IPS DF 4.7 (cell line): ENCODE measurements at regions not wholly inside any gene's neighbourhood (a gene's known extent, or its start where the extent isn't known, plus 50 kb on each side); places are given as distances from the start of the nearest gene placed in this dataset.
"Not testable (repeated sequence)": the region's sequence is repeated elsewhere in the genome, so short reads cannot be mapped to it uniquely, and the experiment has no call there.

Source experiments
- DNase-seq: peaks from one replicate; pipeline ENCODE4 v3.0.0-alpha.2; 2013; ENCODE audit warnings: low spot score; ENCODE audit errors: extremely low read depth

GRCh38 chr12:125981610-125982253 lies 916.5 kb downstream of the AACS start:
- no peak for DNase-seq

GRCh38 chr12:125983094-125983783 lies 918.0 kb downstream of the AACS start:
- DNase-seq: peak; percentile 46

- no peak for DNase-seq
Observed at GRCh38 chr12:125983784-125984500, 918.7 kb downstream of the AACS start.

- DNase-seq: no peak
Observed at GRCh38 chr12:125988545-125988944, 923.3 kb downstream of the AACS start.

GRCh38 chr12:125989696-125990095 lies 924.5 kb downstream of the AACS start:
- DNase-seq: no peak

- no peak for DNase-seq
Observed at GRCh38 chr12:125996443-125996842, 931.2 kb downstream of the AACS start.

- no peak for DNase-seq
Observed at GRCh38 chr12:125999628-126000027, 934.4 kb downstream of the AACS start.

- DNase-seq: no peak
Observed at GRCh38 chr12:126019385-126019784, 954.1 kb downstream of the AACS start.

- no peak for DNase-seq
Observed at GRCh38 chr12:126021675-126022074, 956.4 kb downstream of the AACS start.

GRCh38 chr12:126027825-126028224 lies 962.6 kb downstream of the AACS start:
- DNase-seq: no peak

- DNase-seq: no peak
Observed at GRCh38 chr12:126030573-126030972, 965.3 kb downstream of the AACS start.

- DNase-seq: no peak
Observed at GRCh38 chr12:126033751-126034150, 968.5 kb downstream of the AACS start.

GRCh38 chr12:126036348-126036747 lies 971.1 kb downstream of the AACS start:
- DNase-seq: no peak

GRCh38 chr12:126038434-126038833 lies 973.2 kb downstream of the AACS start:
- DNase-seq: no peak

- no peak for DNase-seq
Observed at GRCh38 chr12:126040307-126040706, 975.1 kb downstream of the AACS start.

- DNase-seq: no peak
Observed at GRCh38 chr12:126042286-126042685, 977.1 kb downstream of the AACS start.

- DNase-seq: not testable (repeated sequence)
Observed at GRCh38 chr12:126049501-126049900, 984.3 kb downstream of the AACS start.

GRCh38 chr12:126051611-126052107 lies 986.4 kb downstream of the AACS start:
- DNase-seq: no peak

GRCh38 chr12:126055521-126055920 lies 990.3 kb downstream of the AACS start:
- no peak for DNase-seq

GRCh38 chr12:126061777-126062176 lies 996.5 kb downstream of the AACS start:
- DNase-seq: no peak

- no peak for DNase-seq
Observed at GRCh38 chr12:126064028-126064427, 998.8 kb downstream of the AACS start.

- DNase-seq: no peak
Observed at GRCh38 chr12:126067626-126068329, 1002.5 kb downstream of the AACS start.
